ENCODE measurements at regions not wholly inside any gene's neighbourhood (a gene's known extent, or its start where the extent isn't known, plus 50 kb on each side); places are given as distances from the start of the nearest gene placed in this dataset.

GRCh38 chr1:117260761-117261423 lies 50.2 kb upstream of the VTCN1 start:
- no peak for TF ChIP-seq POLR2A (IDR thresholded peaks at IDR 0.05)
- no peak for TF ChIP-seq CTCF (IDR thresholded peaks at IDR 0.05)
- H3K4me1 ChIP-seq, result no peaks in the 10 kb centered on the region
- no peaks in the 10 kb centered on the region for H3K27me3 ChIP-seq
- intact Hi-C loops (cut with DNase I; ENCODE audit: low total_unique reads), result no loop called here
- no peaks in the 10 kb centered on the region for H3K36me3 ChIP-seq
- no peak for DNase-seq
- no peaks in the 10 kb centered on the region for H3K9me3 ChIP-seq
- H3K4me3 ChIP-seq, result no peak overlapping the region
- H3K27ac ChIP-seq, result no peak overlapping the region
